CD4-positive, alpha-beta T cell treated with Interleukin-15 for 1 hour (primary cell): ENCODE measurements at regions not wholly inside any gene's neighbourhood (a gene's known extent, or its start where the extent isn't known, plus 50 kb on each side); places are given as distances from the start of the nearest gene placed in this dataset.
"Not testable (repeated sequence)": the region's sequence is repeated elsewhere in the genome, so short reads cannot be mapped to it uniquely, and the experiment has no call there.

Source experiments
- DNase-seq: peaks from one replicate; pipeline ENCODE4 v3.0.0-alpha.2; 2020

GRCh38 chr15:36008719-36009118 lies 462.8 kb upstream of the DPH6 start:
- DNase-seq: no peak

DNA sequence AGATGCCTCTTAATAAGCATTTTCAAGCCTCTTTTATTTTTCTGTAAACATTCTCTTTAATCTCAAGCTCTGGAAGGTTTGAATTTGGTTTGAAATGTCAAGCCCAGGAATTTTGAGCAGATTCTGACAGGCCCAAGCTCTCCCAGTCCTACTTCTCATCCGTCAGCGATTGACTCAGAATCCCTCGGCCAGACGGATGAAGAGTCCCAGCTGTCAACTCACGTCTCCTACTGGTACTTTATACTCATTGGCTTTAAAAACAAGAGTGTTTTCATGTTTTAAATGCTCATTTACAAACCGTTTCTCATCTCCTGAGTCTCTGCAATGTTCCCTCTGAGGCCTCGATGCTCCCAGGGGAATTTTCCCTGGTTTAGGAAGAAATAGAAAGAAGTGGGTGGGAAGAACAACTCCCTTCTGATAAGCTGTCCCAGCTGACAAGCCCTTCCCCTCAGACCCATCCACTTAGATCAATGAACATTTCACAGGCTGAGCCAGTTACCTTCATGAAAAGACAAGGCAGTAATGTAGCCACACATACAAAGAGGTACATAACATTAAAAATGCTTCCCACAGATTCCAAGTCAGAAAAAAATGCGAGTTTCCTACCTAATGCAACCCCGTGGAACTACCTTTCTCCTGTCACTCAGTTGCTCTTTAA lies 478.2 kb upstream of the DPH6 start:
- DNase-seq: no peak

DNA sequence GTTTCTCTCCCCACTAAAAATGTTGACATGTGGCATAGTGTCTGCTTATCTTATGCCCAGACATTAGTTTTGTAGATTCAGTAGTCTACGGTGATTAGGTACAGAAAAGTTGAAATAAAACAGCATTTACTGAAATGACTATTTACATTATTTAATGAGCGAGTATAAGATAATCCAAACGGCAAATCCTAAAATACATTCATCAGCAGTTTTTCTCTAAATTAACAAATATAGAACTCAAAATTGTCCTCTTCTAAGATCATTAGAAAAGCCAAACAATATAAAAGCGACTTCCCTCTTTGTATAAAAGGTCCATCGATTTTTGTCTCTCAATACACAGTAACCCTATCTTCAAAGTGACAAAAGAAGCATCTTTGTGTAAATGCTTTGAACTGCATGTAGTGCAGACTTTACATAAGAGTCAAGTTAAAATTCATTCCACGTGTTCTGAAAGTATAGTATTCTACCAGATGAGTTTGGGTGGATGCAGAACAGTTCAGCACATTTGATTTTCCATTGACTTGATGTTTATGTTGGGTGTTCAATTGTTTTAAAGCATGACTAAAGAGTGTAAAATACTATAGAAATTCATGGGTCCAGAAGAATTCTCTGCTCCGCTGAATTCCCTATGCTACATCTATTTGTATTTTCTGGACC lies 480.8 kb upstream of the DPH6 start:
- no peak for DNase-seq

DNA sequence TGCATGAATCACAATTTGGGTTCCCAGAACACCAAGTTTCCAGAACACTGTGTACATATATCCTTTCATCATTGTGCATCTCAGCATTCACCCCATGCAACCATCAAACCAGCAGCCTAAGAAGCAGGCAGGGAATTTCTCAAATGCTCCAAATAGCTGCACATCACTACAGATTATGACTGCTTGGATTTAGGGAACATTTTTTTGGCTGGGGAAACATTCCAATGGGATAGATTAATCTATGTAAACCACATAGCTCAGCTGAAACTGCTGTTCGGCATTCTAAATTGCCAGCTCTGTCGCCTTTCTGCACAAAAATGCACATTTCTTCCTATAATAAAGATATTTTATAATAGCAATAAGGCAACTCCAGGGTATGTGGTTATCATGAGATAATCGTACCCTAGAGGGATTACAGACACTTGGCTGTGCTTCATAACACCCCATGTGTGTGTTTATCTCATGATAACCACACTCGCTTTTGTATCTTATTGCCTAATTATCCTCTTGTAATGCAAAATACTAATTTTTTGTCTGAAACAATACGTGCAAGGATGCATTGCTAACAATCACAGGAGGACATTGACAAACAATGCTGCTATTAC lies 483.7 kb upstream of the DPH6 start:
- no peak for DNase-seq

DNA sequence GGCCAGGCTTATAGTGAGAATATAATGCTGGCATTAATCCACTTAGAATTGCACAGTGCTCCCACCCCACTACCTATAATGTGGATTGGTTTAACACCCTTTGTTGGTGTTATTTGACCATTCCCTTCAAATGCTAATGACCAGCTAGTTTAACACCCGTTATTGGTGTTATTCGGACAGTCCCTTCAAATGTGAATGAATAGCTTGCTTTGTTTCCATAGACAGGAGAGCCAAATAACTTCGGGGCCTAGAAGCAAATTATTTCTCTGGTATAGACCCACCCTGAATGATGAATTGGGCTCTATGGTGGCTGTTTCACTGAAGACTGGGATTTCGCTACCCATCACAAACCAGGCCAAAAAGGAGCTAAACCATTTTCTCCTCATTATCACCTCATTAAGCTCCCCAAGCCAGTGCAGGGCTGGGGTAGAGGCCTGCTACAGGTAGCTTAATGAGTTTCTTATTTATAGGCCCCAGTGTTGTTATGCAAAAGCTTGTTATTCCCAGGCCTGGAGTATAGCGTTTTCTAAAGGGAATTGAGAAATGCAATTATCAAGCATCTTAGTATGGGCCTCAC lies 494.1 kb upstream of the DPH6 start:
- no peak for DNase-seq

- not testable (repeated sequence) for DNase-seq
Observed at GRCh38 chr15:36047018-36047716, 501.2 kb upstream of the DPH6 start.

- no peak for DNase-seq
Observed at GRCh38 chr15:36050899-36051298, 504.9 kb upstream of the DPH6 start.

DNA sequence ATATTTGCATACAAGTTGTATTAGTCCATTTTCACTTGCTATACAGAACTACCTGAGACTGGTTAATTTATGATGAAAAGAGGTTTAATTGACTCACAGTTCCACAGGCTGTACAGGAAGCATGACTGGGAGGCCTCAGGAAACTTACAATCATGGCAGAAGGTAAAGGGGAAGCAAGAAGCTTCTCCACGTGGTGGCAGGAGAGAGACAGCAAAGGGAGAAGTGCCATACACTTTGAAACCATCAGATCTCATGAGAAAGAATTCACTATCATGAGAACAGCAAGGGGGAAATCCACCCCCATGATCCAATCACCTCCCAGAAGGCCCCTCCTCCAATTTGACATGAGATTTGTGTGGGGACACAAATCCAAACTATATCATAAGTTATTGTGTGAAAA lies 506.7 kb upstream of the DPH6 start:
- DNase-seq: not testable (repeated sequence)

GRCh38 chr15:36053746-36054145 lies 507.8 kb upstream of the DPH6 start:
- no peak for DNase-seq

GRCh38 chr15:36059596-36059995 lies 513.6 kb upstream of the DPH6 start:
- no peak for DNase-seq

GRCh38 chr15:36062357-36062756 lies 516.4 kb upstream of the DPH6 start:
- no peak for DNase-seq

DNA sequence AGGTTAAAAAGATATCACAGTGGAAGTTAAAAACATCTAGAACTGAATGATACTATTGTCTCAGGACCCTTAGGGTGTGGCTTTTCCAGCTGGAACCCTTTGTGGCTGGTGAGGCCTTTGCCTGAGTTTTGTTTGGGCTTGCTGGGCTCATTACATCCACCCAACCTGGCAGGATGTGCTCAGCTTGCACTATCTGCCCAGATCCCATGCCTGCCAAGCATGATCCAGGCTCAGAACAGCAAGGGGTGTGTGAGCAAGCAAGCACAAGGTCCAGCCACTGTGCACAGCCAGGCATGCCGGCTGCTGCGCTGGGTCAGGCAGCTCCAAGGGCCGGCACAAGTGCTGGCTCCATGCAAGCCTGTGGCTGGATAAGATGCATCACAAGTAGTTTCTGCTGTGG lies 512.7 kb upstream of the CDIN1 start:
- no peak for DNase-seq

DNA sequence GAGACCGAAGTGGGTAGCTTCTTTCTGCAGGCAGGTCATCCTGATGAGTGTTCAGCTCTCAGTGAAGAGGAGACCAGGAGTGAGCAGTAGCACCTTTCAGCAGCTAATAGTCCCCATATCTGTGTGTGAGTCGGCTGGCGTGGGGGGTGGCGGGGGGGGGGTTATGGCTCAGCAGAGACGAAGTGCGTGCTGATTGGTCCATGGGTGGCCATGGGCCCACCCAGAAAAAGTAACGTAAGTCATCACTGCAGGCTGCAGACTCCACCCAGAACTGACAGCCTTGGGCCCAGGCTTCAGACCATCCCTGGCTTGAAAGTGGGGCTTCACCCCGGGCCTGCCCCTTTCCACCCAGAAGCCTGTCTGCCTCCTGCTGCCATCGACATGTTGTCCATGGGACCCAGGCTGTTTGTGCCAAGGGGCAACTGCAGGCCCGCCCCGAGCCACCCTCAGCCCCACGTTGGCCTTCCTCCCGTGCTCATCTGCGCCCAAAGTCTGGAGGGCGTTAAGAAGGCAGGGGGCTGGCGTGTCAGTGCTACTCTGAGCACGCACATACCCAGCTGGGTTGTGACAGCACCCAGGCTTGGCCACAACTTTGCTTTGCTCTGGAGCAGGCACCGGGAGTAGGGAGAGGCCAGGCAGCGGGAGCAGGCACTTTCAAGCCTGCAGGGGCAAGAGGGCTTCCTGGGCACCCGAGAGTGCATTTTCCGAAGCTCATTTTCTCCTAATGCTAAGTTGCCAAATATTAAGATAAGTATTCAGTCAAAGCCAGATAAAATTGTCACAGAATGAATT lies 511.7 kb upstream of the CDIN1 start:
- DNase-seq: peak; percentile 16

GRCh38 chr15:36075333-36075732 lies 504.1 kb upstream of the CDIN1 start:
- DNase-seq: no peak

DNA sequence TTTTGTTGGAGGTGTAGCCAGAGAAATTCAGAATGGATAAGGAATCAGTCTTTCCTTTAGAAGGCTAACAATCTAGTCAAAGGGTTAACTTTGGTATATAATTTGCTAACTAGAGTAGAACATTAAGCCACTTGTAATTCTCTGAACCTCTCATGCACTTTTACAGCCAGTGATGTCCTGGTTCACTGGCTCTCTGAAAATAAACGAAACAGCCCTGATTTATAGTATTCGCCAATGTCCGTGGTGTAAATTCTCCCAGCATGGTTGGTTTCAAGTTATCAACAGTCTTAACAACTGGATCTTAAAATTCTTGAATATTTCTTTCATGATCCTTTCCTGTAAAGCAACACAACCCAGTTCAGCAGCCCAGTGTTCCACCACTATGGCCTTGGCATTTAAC lies 500.4 kb upstream of the CDIN1 start:
- DNase-seq: no peak

DNA sequence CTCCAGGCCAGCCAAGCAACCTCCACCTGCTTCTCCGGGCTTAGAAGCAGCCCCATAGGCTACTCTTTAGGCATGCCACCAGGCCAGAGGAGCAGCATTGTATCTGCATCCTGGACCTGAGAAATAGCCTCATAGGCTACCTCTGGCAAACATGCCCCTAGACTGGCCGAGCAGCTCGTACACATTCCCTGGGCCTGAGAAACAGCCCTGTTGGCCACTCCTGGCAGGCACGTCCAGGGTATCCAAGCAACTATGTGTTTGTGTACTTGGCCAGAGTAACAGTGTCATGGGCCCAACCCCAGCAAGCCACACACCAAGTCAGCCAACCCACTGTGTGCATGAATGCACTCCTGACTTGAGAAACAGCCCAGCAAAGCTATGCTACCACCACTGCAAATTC lies 498.7 kb upstream of the CDIN1 start:
- no peak for DNase-seq

DNA sequence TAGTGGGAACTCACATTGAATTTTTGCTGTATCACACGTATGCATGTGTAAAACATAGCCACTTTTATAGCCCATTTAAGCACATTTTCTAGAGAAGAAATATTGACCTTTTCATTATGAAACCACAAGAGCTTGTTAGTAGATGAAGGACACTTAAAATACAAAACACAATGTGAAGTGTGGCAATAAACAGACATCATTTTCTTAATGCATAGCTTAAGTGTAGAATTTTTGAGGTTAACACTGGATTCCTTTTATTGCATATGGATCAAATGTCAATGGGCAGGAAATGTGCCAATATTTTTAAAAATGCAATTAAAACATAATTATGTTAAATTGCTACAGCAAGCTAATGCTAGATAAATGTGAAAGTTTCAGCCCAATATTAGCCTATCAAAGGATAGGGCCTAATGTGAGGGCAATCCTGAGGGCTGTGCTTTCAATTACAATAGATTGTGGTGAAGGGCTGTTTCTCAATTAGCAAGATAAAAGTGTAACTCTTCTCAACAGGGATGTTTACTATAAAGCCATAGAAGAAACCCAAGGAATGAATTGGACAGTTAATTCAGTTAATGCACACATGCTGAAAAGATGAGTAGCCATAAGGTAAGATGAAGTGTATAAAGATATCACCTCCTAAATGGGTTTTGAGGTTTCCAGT lies 489.0 kb upstream of the CDIN1 start:
- DNase-seq: no peak

DNA sequence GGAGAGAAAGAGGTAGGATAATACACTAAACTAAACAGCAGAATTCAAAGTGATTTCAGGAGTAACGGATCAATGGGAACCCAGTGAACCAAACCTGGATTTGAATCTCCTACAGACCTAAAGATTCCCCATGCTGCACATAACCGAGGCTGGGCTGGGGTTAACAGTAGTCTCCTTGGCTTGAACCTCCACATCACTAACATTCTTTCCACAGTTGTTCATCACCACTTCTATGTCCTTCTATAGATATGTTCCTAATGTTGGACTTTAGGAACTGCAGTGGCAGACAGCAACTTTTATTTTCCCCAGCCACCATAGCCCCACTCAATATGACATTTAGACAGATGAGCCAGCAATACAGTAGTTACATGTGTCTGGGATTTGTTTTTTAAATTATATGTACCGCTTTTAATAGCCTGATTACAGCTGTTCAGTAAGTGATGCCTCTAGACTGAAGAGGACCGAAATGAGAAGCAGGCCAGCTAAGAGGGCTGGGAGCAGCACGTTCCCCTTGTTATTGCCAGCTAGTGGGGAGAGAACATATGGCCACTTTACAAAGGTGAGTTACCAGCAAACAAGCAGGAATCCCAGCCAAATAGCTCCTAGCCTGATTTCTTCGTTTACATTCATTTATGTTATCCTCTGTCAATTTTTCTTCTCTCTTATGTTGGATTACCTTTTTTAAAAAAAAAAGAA lies 472.6 kb upstream of the CDIN1 start:
- no peak for DNase-seq

GRCh38 chr15:36108541-36108940 lies 470.9 kb upstream of the CDIN1 start:
- no peak for DNase-seq

DNA sequence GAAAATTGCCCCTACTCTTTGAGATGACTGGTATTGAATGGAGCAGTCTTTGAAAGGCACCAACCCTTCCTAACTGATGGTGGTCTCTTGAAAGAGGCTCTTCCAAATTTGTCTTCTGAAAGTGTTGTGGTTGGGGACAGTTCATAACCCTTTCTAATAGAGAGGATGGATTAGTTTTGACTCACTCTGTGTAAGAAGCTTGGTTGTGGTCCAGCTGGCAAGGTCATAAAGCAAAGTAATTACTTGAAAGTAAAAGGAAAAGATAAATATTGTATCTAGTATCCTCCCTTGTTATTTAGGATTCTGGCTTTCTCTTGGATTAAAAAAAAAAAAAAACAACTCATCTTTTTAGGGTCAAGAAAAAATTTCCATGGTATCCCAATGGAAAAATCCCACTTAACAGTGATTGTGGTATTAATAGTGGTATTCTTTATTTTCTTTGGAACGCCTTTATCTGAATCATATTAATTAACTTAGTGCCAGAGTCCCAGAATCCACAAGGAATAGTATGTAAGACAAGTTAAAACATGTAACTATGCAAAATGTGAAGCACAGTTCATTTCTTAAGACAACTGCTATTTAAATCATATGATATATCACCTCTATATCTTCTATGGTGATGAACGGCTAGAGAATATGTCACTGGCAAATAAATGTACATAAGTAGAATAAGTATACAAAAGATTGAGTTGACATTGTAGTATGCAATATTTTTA lies 469.3 kb upstream of the CDIN1 start:
- no peak for DNase-seq

- no peak for DNase-seq
Observed at GRCh38 chr15:36110659-36110993, 468.8 kb upstream of the CDIN1 start.
